Mesenchymal stem cell (in vitro differentiated cells and primary cell): ENCODE measurements at regions not wholly inside any gene's neighbourhood (a gene's known extent, or its start where the extent isn't known, plus 50 kb on each side); places are given as distances from the start of the nearest gene placed in this dataset.

Experiments
- DNase-seq: peaks from one replicate; pipeline ENCODE4 v3.0.0-alpha.2; 2013
- H2AFZ ChIP-seq: one replicate; pipeline ENCODE4 v1.6.1; 2013; ENCODE audit warnings: low read depth, mild to moderate bottlenecking, control low read depth, inconsistent platforms, low read length, moderate library complexity
- H2AK5ac ChIP-seq: 2 replicates; pipeline ENCODE4 v1.6.1; 2013; ENCODE audit warnings: low read length, moderate library complexity, mild to moderate bottlenecking, inconsistent platforms; ENCODE audit not compliant: severe bottlenecking
- H2BK120ac ChIP-seq: one replicate; pipeline ENCODE4 v1.6.1; 2013; ENCODE audit warnings: low read depth, mild to moderate bottlenecking, inconsistent platforms, low read length, moderate library complexity
- H2BK12ac ChIP-seq, 2 experiments: one replicate each; pipeline ENCODE4 v1.6.1; 2013; ENCODE audit warnings: inconsistent platforms in 2 of 2, low read length in 2 of 2, mild to moderate bottlenecking in 2 of 2, moderate library complexity in 2 of 2, control low read depth in 1 of 2
- H2BK15ac ChIP-seq: one replicate; pipeline ENCODE4 v1.6.1; 2013; ENCODE audit warnings: mild to moderate bottlenecking, low read depth, inconsistent platforms; ENCODE audit not compliant: poor library complexity, severe bottlenecking
- H2BK5ac ChIP-seq: 2 replicates; pipeline ENCODE4 v1.6.1; 2013; ENCODE audit warnings: low read depth, mild to moderate bottlenecking, low read length, control low read depth, inconsistent platforms; ENCODE audit not compliant: poor library complexity, severe bottlenecking
- H3K14ac ChIP-seq, 2 experiments: one replicate each; pipeline ENCODE4 v1.6.1; 2013; ENCODE audit warnings: inconsistent platforms in 2 of 2, low read length in 2 of 2, control low read depth in 1 of 2, mild to moderate bottlenecking in 1 of 2, moderate library complexity in 1 of 2
- H3K18ac ChIP-seq, 2 experiments: one replicate each; pipeline ENCODE4 v1.6.1; 2013; ENCODE audit warnings: inconsistent platforms in 2 of 2, low read length in 2 of 2, control low read depth in 1 of 2, low read depth in 1 of 2, mild to moderate bottlenecking in 1 of 2
- H3K23ac ChIP-seq, 2 experiments: one replicate each; pipeline ENCODE4 v1.6.1; 2013; ENCODE audit warnings: inconsistent platforms in 2 of 2, low read length in 2 of 2, mild to moderate bottlenecking in 2 of 2, moderate library complexity in 2 of 2, control low read depth in 1 of 2
- H3K27ac ChIP-seq: 2 replicates; pipeline ENCODE4 v1.5.1; 2013; ENCODE audit warnings: mild to moderate bottlenecking, moderate library complexity, low read length, control low read depth, inconsistent platforms; ENCODE audit not compliant: poor library complexity, severe bottlenecking
- H3K27me3 ChIP-seq, 2 experiments: 2 replicates each; pipeline versions ENCODE4 v1.6.1 to v1.7.0; 2013; ENCODE audit warnings: low read length in 2 of 2, mild to moderate bottlenecking in 2 of 2, moderate library complexity in 2 of 2, control low read depth in 1 of 2, inconsistent platforms in 1 of 2; ENCODE audit not compliant: control insufficient read depth in 1 of 2, insufficient read depth in 1 of 2
- H3K36me3 ChIP-seq, 2 experiments: 2 replicates each; pipeline versions ENCODE4 v1.6.1 to v1.7.0; 2013; ENCODE audit warnings: low read length in 2 of 2, control low read depth in 1 of 2, inconsistent platforms in 1 of 2, low read depth in 1 of 2, mild to moderate bottlenecking in 1 of 2; ENCODE audit not compliant: insufficient read depth in 2 of 2, control insufficient read depth in 1 of 2
- H3K4ac ChIP-seq, 2 experiments: one replicate each; pipeline ENCODE4 v1.6.1; 2013; ENCODE audit warnings: inconsistent platforms in 2 of 2, low read length in 2 of 2, mild to moderate bottlenecking in 2 of 2, moderate library complexity in 2 of 2, control low read depth in 1 of 2, low read depth in 1 of 2
- H3K4me1 ChIP-seq: 2 replicates; pipeline ENCODE4 v1.6.1; 2013; ENCODE audit warnings: low read depth, low read length, control low read depth; ENCODE audit not compliant: control insufficient read depth, insufficient read depth
- H3K4me2 ChIP-seq: 2 replicates; pipeline ENCODE4 v1.6.1; 2013; ENCODE audit warnings: low read length, mild to moderate bottlenecking, inconsistent platforms; ENCODE audit not compliant: poor library complexity, severe bottlenecking
- H3K4me3 ChIP-seq, 2 experiments: 2 replicates each; pipeline versions ENCODE4 v1.5.1 to v1.7.0; 2013; ENCODE audit warnings: low read length in 2 of 2, mild to moderate bottlenecking in 2 of 2, control low read depth in 1 of 2, low read depth in 1 of 2; ENCODE audit not compliant: insufficient read depth in 1 of 2
- H3K79me1 ChIP-seq: replicated peaks from 2 replicates; pipeline ENCODE4 v1.6.1; 2013; ENCODE audit warnings: mild to moderate bottlenecking, control low read depth, low read length, inconsistent platforms; ENCODE audit not compliant: poor library complexity, severe bottlenecking
- H3K9ac ChIP-seq: 2 replicates; pipeline ENCODE4 v1.7.0; 2013; ENCODE audit warnings: mild to moderate bottlenecking, low read length, moderate library complexity
- H3K9me3 ChIP-seq: 2 replicates; pipeline ENCODE4 v1.7.0; 2013; ENCODE audit warnings: mild to moderate bottlenecking, low read length; ENCODE audit not compliant: control insufficient read depth
- H4K8ac ChIP-seq: one replicate; pipeline ENCODE4 v1.6.1; 2013; ENCODE audit warnings: inconsistent platforms, mild to moderate bottlenecking, low read length, moderate library complexity
- H4K91ac ChIP-seq: one replicate; pipeline ENCODE4 v1.6.1; 2013; ENCODE audit warnings: mild to moderate bottlenecking, low read length, inconsistent platforms
- WGBS: methylation state at CpG from one replicate; pipeline ENCODE4 v1.1.7; 2013; ENCODE audit warnings: mixed read lengths; 5-methylcytosine and 5-hydroxymethylcytosine counted together

- no peak overlapping the region for H3K23ac ChIP-seq
- H2BK5ac ChIP-seq, result no peak overlapping the region
- H2BK12ac ChIP-seq, result no peak overlapping the region
- H3K4me1 ChIP-seq, result no peaks in the 10 kb centered on the region
- no peak overlapping the region for H4K91ac ChIP-seq
- H3K18ac ChIP-seq, result no peak overlapping the region
- H3K4me3 ChIP-seq, result no peak overlapping the region
- H3K36me3 ChIP-seq, result no peaks in the 10 kb centered on the region
- DNase-seq, result no peak
- no peak overlapping the region for H2AFZ ChIP-seq
- H3K14ac ChIP-seq, result no peak overlapping the region
- no peak overlapping the region for H4K8ac ChIP-seq
- no peaks in the 10 kb centered on the region for H3K9me3 ChIP-seq
- H3K27me3 ChIP-seq, result no peaks in the 10 kb centered on the region
- H3K27ac ChIP-seq, result no peak overlapping the region
- H2BK15ac ChIP-seq, result no peak overlapping the region
- H3K4ac ChIP-seq, result no peak overlapping the region
- H3K4me2 ChIP-seq, result no peak overlapping the region
- H3K79me1 ChIP-seq, result no peaks in the 10 kb centered on the region
- H2AK5ac ChIP-seq, result no peak overlapping the region
- H3K9ac ChIP-seq, result no peak overlapping the region
- H2BK120ac ChIP-seq, result no peak overlapping the region
Measured at GRCh38 chr10:80861882-80862281, 324.2 kb downstream of the SH2D4B start.

DNA sequence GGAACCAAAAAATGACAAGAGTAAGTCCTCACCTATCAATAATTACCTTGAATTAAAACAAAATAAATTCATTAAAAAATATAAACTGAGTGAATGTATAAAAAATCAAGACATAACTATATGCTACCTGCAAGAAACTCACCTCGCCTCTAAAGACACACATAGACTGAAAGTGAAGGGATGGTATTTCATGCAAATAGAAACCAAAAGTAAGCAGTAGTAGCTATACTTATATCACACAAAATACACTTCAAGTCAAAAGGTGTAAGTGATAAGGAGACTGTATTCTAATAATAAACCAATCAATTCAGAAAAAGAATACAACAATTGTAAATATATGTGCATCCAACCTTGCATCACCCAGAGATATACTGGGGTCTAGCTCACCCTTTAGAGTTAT, 332.6 kb downstream of the SH2D4B start:
- Histone ChIP-seq H2BK12ac (no peak overlapping the region), H3K79me1 (no peaks in the 10 kb centered on the region), H2AK5ac (no peak overlapping the region), H4K91ac (no peak overlapping the region), H3K14ac (no peak overlapping the region), H2BK5ac (no peak overlapping the region), H3K4me2 (no peak overlapping the region), H3K23ac (no peak overlapping the region), H3K9ac (no peak overlapping the region), H3K4ac (no peak overlapping the region), H3K27me3 (no peaks in the 10 kb centered on the region), H2BK15ac (no peak overlapping the region), H3K36me3 (no peaks in the 10 kb centered on the region), H3K4me1 (no peaks in the 10 kb centered on the region), H3K27ac (no peak overlapping the region), H2BK120ac (no peak overlapping the region), H3K4me3 (no peak overlapping the region), H3K9me3 (peaks cover 13% of the 10 kb centered on the region), H4K8ac (no peak overlapping the region), H2AFZ (no peak overlapping the region), H3K18ac (no peak overlapping the region)
- WGBS, result no CpG with 5 or more reads among the region's 1 CpG
- DNase-seq, result no peak

- H2BK120ac ChIP-seq, result no peak overlapping the region
Measured at GRCh38 chr10:80871083-80871482, 333.4 kb downstream of the SH2D4B start.

GRCh38 chr10:80878330-80878729, 340.6 kb downstream of the SH2D4B start:
- no peak overlapping the region for H3K9ac ChIP-seq
- 83% methylated on average over 1 of the region's 1 CpG for WGBS
- H2BK12ac ChIP-seq, result no peak overlapping the region
- H4K8ac ChIP-seq, result no peak overlapping the region
- H4K91ac ChIP-seq, result no peak overlapping the region
- H2BK120ac ChIP-seq, result no peak overlapping the region
- no peak overlapping the region for H3K18ac ChIP-seq
- no peak overlapping the region for H3K4me2 ChIP-seq
- no peaks in the 10 kb centered on the region for H3K4me1 ChIP-seq
- no peak for DNase-seq
- no peak overlapping the region for H2BK15ac ChIP-seq
- H3K36me3 ChIP-seq, result no peaks in the 10 kb centered on the region
- no peak overlapping the region for H2AK5ac ChIP-seq
- no peaks in the 10 kb centered on the region for H3K79me1 ChIP-seq
- H3K23ac ChIP-seq, result no peak overlapping the region
- H3K27ac ChIP-seq, result no peak overlapping the region
- H2BK5ac ChIP-seq, result no peak overlapping the region
- H3K27me3 ChIP-seq, result no peaks in the 10 kb centered on the region
- H3K14ac ChIP-seq, result no peak overlapping the region
- no peak overlapping the region for H3K4me3 ChIP-seq
- H3K4ac ChIP-seq, result no peak overlapping the region
- peaks cover 19% of the 10 kb centered on the region for H3K9me3 ChIP-seq
- H2AFZ ChIP-seq, result no peak overlapping the region

More at GRCh38 chr10:80871083-80871482, 333.4 kb downstream of the SH2D4B start:
- Histone ChIP-seq H2BK5ac (no peak overlapping the region), H3K4me2 (no peak overlapping the region), H4K91ac (no peak overlapping the region), H3K18ac (no peak overlapping the region), H2BK12ac (no peak overlapping the region), H2AFZ (no peak overlapping the region), H3K27ac (no peak overlapping the region), H3K36me3 (no peaks in the 10 kb centered on the region), H3K9me3 (peaks cover 13% of the 10 kb centered on the region), H3K4me1 (no peaks in the 10 kb centered on the region), H3K23ac (no peak overlapping the region), H3K27me3 (no peaks in the 10 kb centered on the region), H3K4ac (no peak overlapping the region), H2BK15ac (no peak overlapping the region), H3K14ac (no peak overlapping the region), H3K9ac (no peak overlapping the region), H3K4me3 (no peak overlapping the region), H2AK5ac (no peak overlapping the region), H3K79me1 (no peaks in the 10 kb centered on the region), H4K8ac (no peak overlapping the region)
- DNase-seq, result no peak
